HepG2 (cell line): ENCODE measurements at regions not wholly inside any gene's neighbourhood (a gene's known extent, or its start where the extent isn't known, plus 50 kb on each side); places are given as distances from the start of the nearest gene placed in this dataset.

Experiments
- ATAC-seq: fragments of 200-7000 bp; cut with Tn5 transposase; 3 replicates; pipeline ENCODE4 v1.9.1; 2020; ENCODE audit warnings: mild to moderate bottlenecking, moderate library complexity
- BruUV-seq: library from RNA; stranded (reverse); fragments of 400-500 nt; replicated peaks from 2 replicates; lab custom pipeline; 2021; lab: Mats Ljungman, UMichigan
- CTCF ChIA-PET: fragments of 300-600 bp; formaldehyde crosslinking; extraction: SDS; loops from one replicate; lab custom pipeline; 2021; ENCODE audit warnings: low total read pairs, inconsistent platforms, low intra/inter-chr PET ratio; lab: Yijun Ruan, JAX
- POLR2A ChIA-PET: fragments of 350-600 bp; sonication (Branson Sonifier 250); formaldehyde crosslinking; loops from one replicate; lab custom pipeline; 2020; ENCODE audit warnings: antibody characterized with exemption, inconsistent platforms; lab: Yijun Ruan, JAX
- DNase-seq: peaks from one replicate; pipeline ENCODE4 v3.0.0-alpha.2; 2015; ENCODE audit warnings: low spot score
- FAIRE-seq: peaks from 3 replicates; lab custom pipeline; 2011; peaks lifted over from hg19 to GRCh38; lab: Jason Lieb, UNC
- H2AFZ ChIP-seq: one replicate; pipeline ENCODE4 v1.6.1; 2011; ENCODE audit warnings: low read length, inconsistent platforms
- H3K27ac ChIP-seq: fragments of 300-600 bp; 3 replicates; pipeline ENCODE4 v1.8.0; 2011; ENCODE audit warnings: mixed run types, mild to moderate bottlenecking, mixed read lengths, low read length, inconsistent platforms; ENCODE audit not compliant: insufficient read depth; ENCODE audit errors: extremely low read length
- H3K27me3 ChIP-seq, 2 experiments: fragments of 200-600 bp in 1 of 2; 2 replicates in 1 of 2; 3 replicates in 1 of 2; pipeline versions ENCODE4 v1.6.0 to v1.8.0; 2011; ENCODE audit warnings: low read length in 2 of 2, mild to moderate bottlenecking in 2 of 2, moderate library complexity in 2 of 2, inconsistent platforms in 1 of 2; ENCODE audit not compliant: insufficient read depth in 2 of 2, control insufficient read depth in 1 of 2
- H3K36me3 ChIP-seq, 2 experiments: fragments of 200-600 bp in 1 of 2; replicated peaks in 1 of 2; 2 replicates in 1 of 2; 3 replicates in 1 of 2; pipeline versions ENCODE4 v1.5.1 to v1.8.0; 2011; ENCODE audit warnings: low read length in 2 of 2, inconsistent platforms in 1 of 2; ENCODE audit not compliant: insufficient read depth in 2 of 2, control insufficient read depth in 1 of 2
- H3K4me1 ChIP-seq: 2 replicates; pipeline ENCODE4 v1.5.1; 2012; ENCODE audit warnings: low read length, inconsistent platforms; ENCODE audit not compliant: insufficient read depth
- H3K4me2 ChIP-seq: 2 replicates; pipeline ENCODE4 v1.6.0; 2011; ENCODE audit warnings: low read depth, low read length, inconsistent platforms
- H3K4me3 ChIP-seq, 3 experiments: fragments of 200-600 bp in 1 of 3; sonication (generic), shearing (Covaris generic) in 1 of 3; replicated peaks in 1 of 3; 2 replicates each; pipeline ENCODE4 v1.5.1; 2011 to 2016; ENCODE audit warnings: low read length in 3 of 3, inconsistent platforms in 2 of 3, low read depth in 2 of 3, mild to moderate bottlenecking in 2 of 3, control low read depth in 1 of 3, mixed read lengths in 1 of 3; ENCODE audit not compliant: insufficient read depth in 1 of 3
- H3K79me2 ChIP-seq: one replicate; pipeline ENCODE4 v1.6.1; 2011; ENCODE audit warnings: low read length, inconsistent platforms; ENCODE audit not compliant: insufficient read depth
- H3K9ac ChIP-seq: 2 replicates; pipeline ENCODE4 v1.6.0; 2011; ENCODE audit warnings: mild to moderate bottlenecking, low read depth, low read length, inconsistent platforms; ENCODE audit not compliant: insufficient read depth
- H3K9me3 ChIP-seq: 2 replicates; pipeline ENCODE4 v1.5.1; 2012; ENCODE audit warnings: mild to moderate bottlenecking, low read length
- H4K20me1 ChIP-seq: 2 replicates; pipeline ENCODE4 v1.6.0; 2011; ENCODE audit warnings: inconsistent platforms, mild to moderate bottlenecking, low read length, moderate library complexity; ENCODE audit not compliant: insufficient read depth
- ATRX ChIP-seq: sonication (generic); formaldehyde crosslinking; IDR thresholded peaks from 2 replicates; pipeline ENCODE4 v1.4.0; 2020; ENCODE audit warnings: missing genetic modification reagents, borderline replicate concordance
- CREB1 ChIP-seq, 2 experiments: fragments of 450-650 bp in 1 of 2; IDR thresholded peaks; 2 replicates each; pipeline ENCODE4 v1.6.1; 2016 to 2017; ENCODE audit warnings: control low read depth in 1 of 2, mild to moderate bottlenecking in 1 of 2, missing compliant biosample characterization in 1 of 2, missing genetic modification characterization in 1 of 2
- EEA1 ChIP-seq: sonication (generic); formaldehyde crosslinking; IDR thresholded peaks from 2 replicates; pipeline ENCODE4 v1.5.1; 2020; ENCODE audit warnings: mild to moderate bottlenecking, missing genetic modification reagents, borderline replicate concordance
- MTA1 ChIP-seq: sonication (generic); formaldehyde crosslinking; IDR thresholded peaks from 2 replicates; pipeline ENCODE4 v1.4.0; 2020; ENCODE audit warnings: missing genetic modification reagents, mild to moderate bottlenecking, borderline replicate concordance
- MZF1 ChIP-seq: sonication (generic); formaldehyde crosslinking; IDR thresholded peaks from 2 replicates; pipeline ENCODE4 v1.8.1; 2023; ENCODE audit warnings: mild to moderate bottlenecking, missing genetic modification reagents, borderline replicate concordance
- PHF21A ChIP-seq: sonication (generic); formaldehyde crosslinking; IDR thresholded peaks from 2 replicates; pipeline ENCODE4 v1.5.0; 2020; ENCODE audit warnings: mild to moderate bottlenecking, missing genetic modification reagents
- RBM22 ChIP-seq: fragments of 200-400 bp; formaldehyde crosslinking; optimal IDR thresholded peaks from 2 replicates; pipeline ENCODE3; 2017; ENCODE audit warnings: mild to moderate bottlenecking, low read length, moderate library complexity
- ZFP82 ChIP-seq: sonication (generic); formaldehyde crosslinking; IDR thresholded peaks from 2 replicates; pipeline ENCODE4 v1.5.1; 2020; ENCODE audit warnings: mild to moderate bottlenecking, missing genetic modification reagents, borderline replicate concordance
- ZNF263 ChIP-seq: sonication (generic); formaldehyde crosslinking; IDR thresholded peaks from 2 replicates; pipeline ENCODE4 v1.4.0; 2020; ENCODE audit warnings: missing genetic modification reagents
- ZNF354B ChIP-seq: sonication (generic); formaldehyde crosslinking; IDR thresholded peaks from 2 replicates; pipeline ENCODE4 v1.8.0; 2022; ENCODE audit warnings: mild to moderate bottlenecking, missing genetic modification reagents
- ZNF501 ChIP-seq: sonication (generic); formaldehyde crosslinking; IDR thresholded peaks from 2 replicates; pipeline ENCODE4 v1.5.1; 2020; ENCODE audit warnings: mild to moderate bottlenecking, moderate library complexity, missing genetic modification reagents
- ZSCAN20 ChIP-seq: sonication (generic); formaldehyde crosslinking; IDR thresholded peaks from 2 replicates; pipeline ENCODE4 v1.4.0; 2020; ENCODE audit warnings: missing genetic modification reagents, mild to moderate bottlenecking, borderline replicate concordance
- WGBS: methylation state at CpG from one replicate; pipeline ENCODE4 v1.1.6; 2017; ENCODE audit warnings: low lambda C conversion rate; 5-methylcytosine and 5-hydroxymethylcytosine counted together
- in situ Hi-C: cut with HindIII; loops from 2 replicates; pipeline ENCODE4 v1.10.0; 2017; ENCODE audit warnings: low pct_unique_long_range_greater_than_20kb; ENCODE audit not compliant: extremely low pct_ligation_motif_present
- intact Hi-C: fragments of 100-400 bp; cut with micrococcal nuclease; formaldehyde crosslinking; loops from one replicate; pipeline ENCODE4 v1.10.0; 2022; ENCODE audit not compliant: unreplicated experiment
- TF ChIP-seq, protein P1 (sequence below): sonication (generic); formaldehyde crosslinking; IDR thresholded peaks from 2 replicates; pipeline ENCODE4 v1.4.0; 2020; ENCODE audit warnings: missing genetic modification reagents, mild to moderate bottlenecking, borderline replicate concordance
- TF ChIP-seq, protein P2 (sequence below): sonication (generic); formaldehyde crosslinking; IDR thresholded peaks from 2 replicates; pipeline ENCODE4 v1.9.0; 2021; ENCODE audit warnings: mild to moderate bottlenecking, missing genetic modification reagents

- Histone ChIP-seq H3K4me3 (no peak overlapping the region), H4K20me1 (no peaks in the 10 kb centered on the region), H3K4me1 (no peaks in the 10 kb centered on the region), H3K4me2 (no peak overlapping the region), H2AFZ (no peak overlapping the region), H3K79me2 (no peaks in the 10 kb centered on the region), H3K27me3 (peaks cover 0 to 13% of the 10 kb centered on the region in 2 experiments; a peak in 1 of 5 replicates), H3K9ac (no peak overlapping the region), H3K27ac (no peak overlapping the region), H3K36me3 (no peaks in the 10 kb centered on the region), H3K9me3 (no peaks in the 10 kb centered on the region)
- no peak for TF ChIP-seq ZNF501 (CRISPR knock-in tag)
- TF ChIP-seq, protein P1, sequence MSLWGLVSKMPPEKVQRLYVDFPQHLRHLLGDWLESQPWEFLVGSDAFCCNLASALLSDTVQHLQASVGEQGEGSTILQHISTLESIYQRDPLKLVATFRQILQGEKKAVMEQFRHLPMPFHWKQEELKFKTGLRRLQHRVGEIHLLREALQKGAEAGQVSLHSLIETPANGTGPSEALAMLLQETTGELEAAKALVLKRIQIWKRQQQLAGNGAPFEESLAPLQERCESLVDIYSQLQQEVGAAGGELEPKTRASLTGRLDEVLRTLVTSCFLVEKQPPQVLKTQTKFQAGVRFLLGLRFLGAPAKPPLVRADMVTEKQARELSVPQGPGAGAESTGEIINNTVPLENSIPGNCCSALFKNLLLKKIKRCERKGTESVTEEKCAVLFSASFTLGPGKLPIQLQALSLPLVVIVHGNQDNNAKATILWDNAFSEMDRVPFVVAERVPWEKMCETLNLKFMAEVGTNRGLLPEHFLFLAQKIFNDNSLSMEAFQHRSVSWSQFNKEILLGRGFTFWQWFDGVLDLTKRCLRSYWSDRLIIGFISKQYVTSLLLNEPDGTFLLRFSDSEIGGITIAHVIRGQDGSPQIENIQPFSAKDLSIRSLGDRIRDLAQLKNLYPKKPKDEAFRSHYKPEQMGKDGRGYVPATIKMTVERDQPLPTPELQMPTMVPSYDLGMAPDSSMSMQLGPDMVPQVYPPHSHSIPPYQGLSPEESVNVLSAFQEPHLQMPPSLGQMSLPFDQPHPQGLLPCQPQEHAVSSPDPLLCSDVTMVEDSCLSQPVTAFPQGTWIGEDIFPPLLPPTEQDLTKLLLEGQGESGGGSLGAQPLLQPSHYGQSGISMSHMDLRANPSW (CRISPR knock-in tag), result no peak
- no peak for TF ChIP-seq MTA1 (CRISPR knock-in tag)
- TF ChIP-seq PHF21A (CRISPR knock-in tag), result no peak
- TF ChIP-seq ZNF354B (CRISPR knock-in tag), result no peak
- no peak for TF ChIP-seq RBM22
- TF ChIP-seq, protein P2, sequence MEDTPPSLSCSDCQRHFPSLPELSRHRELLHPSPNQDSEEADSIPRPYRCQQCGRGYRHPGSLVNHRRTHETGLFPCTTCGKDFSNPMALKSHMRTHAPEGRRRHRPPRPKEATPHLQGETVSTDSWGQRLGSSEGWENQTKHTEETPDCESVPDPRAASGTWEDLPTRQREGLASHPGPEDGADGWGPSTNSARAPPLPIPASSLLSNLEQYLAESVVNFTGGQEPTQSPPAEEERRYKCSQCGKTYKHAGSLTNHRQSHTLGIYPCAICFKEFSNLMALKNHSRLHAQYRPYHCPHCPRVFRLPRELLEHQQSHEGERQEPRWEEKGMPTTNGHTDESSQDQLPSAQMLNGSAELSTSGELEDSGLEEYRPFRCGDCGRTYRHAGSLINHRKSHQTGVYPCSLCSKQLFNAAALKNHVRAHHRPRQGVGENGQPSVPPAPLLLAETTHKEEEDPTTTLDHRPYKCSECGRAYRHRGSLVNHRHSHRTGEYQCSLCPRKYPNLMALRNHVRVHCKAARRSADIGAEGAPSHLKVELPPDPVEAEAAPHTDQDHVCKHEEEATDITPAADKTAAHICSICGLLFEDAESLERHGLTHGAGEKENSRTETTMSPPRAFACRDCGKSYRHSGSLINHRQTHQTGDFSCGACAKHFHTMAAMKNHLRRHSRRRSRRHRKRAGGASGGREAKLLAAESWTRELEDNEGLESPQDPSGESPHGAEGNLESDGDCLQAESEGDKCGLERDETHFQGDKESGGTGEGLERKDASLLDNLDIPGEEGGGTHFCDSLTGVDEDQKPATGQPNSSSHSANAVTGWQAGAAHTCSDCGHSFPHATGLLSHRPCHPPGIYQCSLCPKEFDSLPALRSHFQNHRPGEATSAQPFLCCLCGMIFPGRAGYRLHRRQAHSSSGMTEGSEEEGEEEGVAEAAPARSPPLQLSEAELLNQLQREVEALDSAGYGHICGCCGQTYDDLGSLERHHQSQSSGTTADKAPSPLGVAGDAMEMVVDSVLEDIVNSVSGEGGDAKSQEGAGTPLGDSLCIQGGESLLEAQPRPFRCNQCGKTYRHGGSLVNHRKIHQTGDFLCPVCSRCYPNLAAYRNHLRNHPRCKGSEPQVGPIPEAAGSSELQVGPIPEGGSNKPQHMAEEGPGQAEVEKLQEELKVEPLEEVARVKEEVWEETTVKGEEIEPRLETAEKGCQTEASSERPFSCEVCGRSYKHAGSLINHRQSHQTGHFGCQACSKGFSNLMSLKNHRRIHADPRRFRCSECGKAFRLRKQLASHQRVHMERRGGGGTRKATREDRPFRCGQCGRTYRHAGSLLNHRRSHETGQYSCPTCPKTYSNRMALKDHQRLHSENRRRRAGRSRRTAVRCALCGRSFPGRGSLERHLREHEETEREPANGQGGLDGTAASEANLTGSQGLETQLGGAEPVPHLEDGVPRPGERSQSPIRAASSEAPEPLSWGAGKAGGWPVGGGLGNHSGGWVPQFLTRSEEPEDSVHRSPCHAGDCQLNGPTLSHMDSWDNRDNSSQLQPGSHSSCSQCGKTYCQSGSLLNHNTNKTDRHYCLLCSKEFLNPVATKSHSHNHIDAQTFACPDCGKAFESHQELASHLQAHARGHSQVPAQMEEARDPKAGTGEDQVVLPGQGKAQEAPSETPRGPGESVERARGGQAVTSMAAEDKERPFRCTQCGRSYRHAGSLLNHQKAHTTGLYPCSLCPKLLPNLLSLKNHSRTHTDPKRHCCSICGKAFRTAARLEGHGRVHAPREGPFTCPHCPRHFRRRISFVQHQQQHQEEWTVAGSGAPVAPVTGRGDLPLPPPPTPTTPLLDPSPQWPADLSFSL (CRISPR knock-in tag), result 0 out of 2 replicates have a peak, but pooled peaks have one; percentile 35
- no peak for TF ChIP-seq EEA1 (CRISPR knock-in tag)
- no peak for TF ChIP-seq ZFP82 (CRISPR knock-in tag)
- TF ChIP-seq CREB1 (IDR thresholded peaks at IDR 0.05), result peak; percentile 87
- no peak for TF ChIP-seq CREB1 (CRISPR knock-in tag; IDR thresholded peaks at IDR 0.05)
- no peak for TF ChIP-seq ZNF263 (CRISPR knock-in tag)
- TF ChIP-seq ZSCAN20 (CRISPR knock-in tag), result no peak
- no peak for TF ChIP-seq ATRX (CRISPR knock-in tag)
- TF ChIP-seq MZF1 (CRISPR knock-in tag), result no peak
- no peak for FAIRE-seq
- ATAC-seq, result no peak
- ChIA-PET POLR2A (no interaction called here), CTCF (no interaction called here)
- DNase-seq, result no peak
- intact Hi-C loops (no loop called here), in situ Hi-C loops (no loop called here)
- BruUV-seq, result no TSS peak
- 58% methylated on average over 20 of the region's 20 CpGs for WGBS
These were observed 322.6 kb upstream of the AJAP1 start for GRCh38 chr1:4331767-4332163.
